HCT116 (cell line): ENCODE measurements at regions not wholly inside any gene's neighbourhood (a gene's known extent, or its start where the extent isn't known, plus 50 kb on each side); places are given as distances from the start of the nearest gene placed in this dataset.

Experiments
- ATAC-seq: fragments of 200-7000 bp; cut with Tn5 transposase; 2 replicates; pipeline ENCODE4 v1.9.1; 2020; ENCODE audit warnings: mild to moderate bottlenecking, moderate library complexity
- BruUV-seq: library from RNA; stranded (reverse); fragments of 400-500 nt; replicated peaks from 2 replicates; lab custom pipeline; 2021; lab: Mats Ljungman, UMichigan
- CTCF ChIA-PET: fragments of 300-600 bp; sonication (Branson Sonifier 250); formaldehyde crosslinking; loops from one replicate; lab custom pipeline; 2021; ENCODE audit warnings: antibody characterized with exemption; lab: Charles Lee
- POLR2A ChIA-PET: fragments of 300-600, 350-600 bp; sonication (Branson Sonifier 250); formaldehyde crosslinking; loops from one replicate; lab custom pipeline; 2021; ENCODE audit warnings: antibody characterized with exemption; lab: Charles Lee
- RAD21 ChIA-PET, 2 experiments: fragments of 300-600 bp; sonication (Branson Sonifier 250); formaldehyde crosslinking; loops; one replicate each; lab custom pipeline; 2023; ENCODE audit warnings: low total read pairs in 2 of 2; ENCODE audit not compliant: uncharacterized antibody in 2 of 2, unreplicated experiment in 2 of 2, low non-redundant PET in 1 of 2; lab: Charles Lee
- DNase-seq: peaks from one replicate; pipeline ENCODE4 v3.0.0-alpha.2; 2010; ENCODE audit warnings: low read depth, low spot score
- H2AFZ ChIP-seq: fragments of 200-600 bp; shearing (Covaris generic), sonication (generic); 2 replicates; pipeline ENCODE4 v1.6.1; 2017; ENCODE audit warnings: low read depth, mixed run types, mixed read lengths, antibody characterized with exemption, low read length; ENCODE audit not compliant: poor library complexity, severe bottlenecking
- H3K27ac ChIP-seq: 2 replicates; pipeline ENCODE4 v1.5.1; 2012; ENCODE audit warnings: low read depth, low read length
- H3K27me3 ChIP-seq: fragments of 200-600 bp; sonication (generic); 2 replicates; pipeline ENCODE4 v1.6.1; 2016; ENCODE audit warnings: mixed run types, low read length, mixed read lengths; ENCODE audit not compliant: insufficient read depth
- H3K36me3 ChIP-seq, 2 experiments: fragments of 200-500 bp in 1 of 2; fragments of 200-600 bp in 1 of 2; sonication (Bioruptor generic) in 1 of 2; sonication (generic) in 1 of 2; 2 replicates each; pipeline versions ENCODE4 v1.5.1 to v1.6.1; 2014 to 2016; ENCODE audit warnings: low read length in 2 of 2, inconsistent platforms in 1 of 2, mixed read lengths in 1 of 2, mixed run types in 1 of 2; ENCODE audit not compliant: insufficient read depth in 2 of 2, control insufficient read depth in 1 of 2
- H3K4me1 ChIP-seq, 2 experiments: fragments of 200-600 bp in 1 of 2; sonication (generic) in 1 of 2; 2 replicates each; pipeline versions ENCODE4 v1.5.1 to v1.6.1; 2012 to 2017; ENCODE audit warnings: low read length in 2 of 2, inconsistent platforms in 1 of 2, mild to moderate bottlenecking in 1 of 2, mixed read lengths in 1 of 2, mixed run types in 1 of 2, moderate library complexity in 1 of 2; ENCODE audit not compliant: insufficient read depth in 2 of 2, control insufficient read depth in 1 of 2
- H3K4me2 ChIP-seq: fragments of 200-600 bp; sonication (generic); 2 replicates; pipeline ENCODE4 v1.6.1; 2017; ENCODE audit warnings: mixed run types, low read length, mixed read lengths
- H3K4me3 ChIP-seq, 2 experiments: fragments of 200-600 bp in 1 of 2; sonication (generic) in 1 of 2; replicated peaks in 1 of 2; 2 replicates each; pipeline ENCODE4 v1.5.1; 2011 to 2016; ENCODE audit warnings: low read length in 2 of 2, control low read depth in 1 of 2, low read depth in 1 of 2, mild to moderate bottlenecking in 1 of 2, mixed read lengths in 1 of 2, mixed run types in 1 of 2
- H3K79me2 ChIP-seq: fragments of 200-600 bp; sonication (generic); 2 replicates; pipeline ENCODE4 v1.6.1; 2017; ENCODE audit warnings: mild to moderate bottlenecking, mixed run types, low read length, moderate library complexity, mixed read lengths; ENCODE audit not compliant: insufficient read depth
- H3K9ac ChIP-seq: fragments of 200-600 bp; sonication (generic); 2 replicates; pipeline ENCODE4 v1.6.1; 2016; ENCODE audit warnings: low read length, mixed read lengths
- H3K9me2 ChIP-seq: fragments of 200-600 bp; sonication (generic), shearing (Covaris generic); 2 replicates; pipeline ENCODE4 v1.6.1; 2017; ENCODE audit warnings: mixed run types, mild to moderate bottlenecking, moderate library complexity; ENCODE audit not compliant: insufficient read depth
- H3K9me3 ChIP-seq, 2 experiments: fragments of 200-500 bp in 1 of 2; fragments of 200-600 bp in 1 of 2; sonication (Bioruptor generic) in 1 of 2; sonication (generic) in 1 of 2; 2 replicates each; pipeline ENCODE4 v1.6.1; 2014 to 2017; ENCODE audit warnings: low read length in 2 of 2, mixed read lengths in 2 of 2, inconsistent platforms in 1 of 2, low read depth in 1 of 2, mild to moderate bottlenecking in 1 of 2, mixed run types in 1 of 2, moderate library complexity in 1 of 2; ENCODE audit not compliant: control insufficient read depth in 1 of 2, insufficient read depth in 1 of 2
- H4K20me1 ChIP-seq: fragments of 200-600 bp; sonication (generic), shearing (Covaris generic); 2 replicates; pipeline ENCODE4 v1.6.1; 2017; ENCODE audit warnings: mixed run types, mild to moderate bottlenecking, moderate library complexity; ENCODE audit not compliant: insufficient read depth
- CEBPB ChIP-seq: IDR thresholded peaks from 2 replicates; pipeline ENCODE4 v1.6.1; 2012; ENCODE audit warnings: low read depth
- CTCF ChIP-seq, 3 experiments: fragments of 200-600 bp in 1 of 3; sonication (generic) in 1 of 3; IDR thresholded peaks in 2 of 3; conservative IDR thresholded peaks in 1 of 3; 2 replicates each; pipeline ENCODE4 v1.5.1; 2012 to 2017; ENCODE audit warnings: low read depth in 2 of 3, low read length in 2 of 3, antibody characterized with exemption in 1 of 3, borderline replicate concordance in 1 of 3, control low read depth in 1 of 3, mild to moderate bottlenecking in 1 of 3, mixed read lengths in 1 of 3, mixed run types in 1 of 3, moderate library complexity in 1 of 3; ENCODE audit not compliant: insufficient read depth in 1 of 3
- EZH2phosphoT487 ChIP-seq: fragments of 200-600 bp; IDR thresholded peaks from 2 replicates; pipeline ENCODE4 v1.6.1; 2018; ENCODE audit warnings: antibody characterized with exemption, borderline replicate concordance
- FOSL1 ChIP-seq: IDR thresholded peaks from 2 replicates; pipeline ENCODE4 v1.6.1; 2012; ENCODE audit warnings: low read depth
- JUND ChIP-seq: IDR thresholded peaks from 2 replicates; pipeline ENCODE4 v1.6.1; 2012
- MAX ChIP-seq: IDR thresholded peaks from 2 replicates; pipeline ENCODE4 v1.6.1; 2012
- POLR2AphosphoS5 ChIP-seq: IDR thresholded peaks from 2 replicates; pipeline ENCODE4 v1.6.1; 2011; ENCODE audit warnings: mild to moderate bottlenecking, low read depth, low read length, moderate library complexity
- RAD21 ChIP-seq: IDR thresholded peaks from 2 replicates; pipeline ENCODE4 v1.6.1; 2012; ENCODE audit warnings: low read depth, mild to moderate bottlenecking
- REST ChIP-seq: IDR thresholded peaks from 2 replicates; pipeline ENCODE4 v1.6.1; 2012; ENCODE audit warnings: low read depth
- SIN3A ChIP-seq: IDR thresholded peaks from 2 replicates; pipeline ENCODE4 v1.6.1; 2012; ENCODE audit warnings: low read depth
- SRF ChIP-seq: IDR thresholded peaks from 2 replicates; pipeline ENCODE4 v1.6.1; 2012; ENCODE audit warnings: low read depth
- TCF7L2 ChIP-seq: IDR thresholded peaks from 2 replicates; pipeline ENCODE4 v1.7.0; 2011; ENCODE audit warnings: borderline replicate concordance, inconsistent platforms; ENCODE audit not compliant: insufficient read depth, insufficient read length; ENCODE audit errors: extremely low read depth
- YY1 ChIP-seq: IDR thresholded peaks from 2 replicates; pipeline ENCODE4 v1.6.1; 2011; ENCODE audit warnings: low read length, low read depth, moderate library complexity, mild to moderate bottlenecking; ENCODE audit not compliant: insufficient replicate concordance; ENCODE audit errors: extremely low read depth
- ZBTB33 ChIP-seq: IDR thresholded peaks from 2 replicates; pipeline ENCODE4 v1.6.1; 2011; ENCODE audit warnings: mild to moderate bottlenecking, low read length, moderate library complexity; ENCODE audit not compliant: insufficient replicate concordance; ENCODE audit errors: extremely low read depth
- ZNF274 ChIP-seq: fragments of 200-500 bp; sonication (Bioruptor generic); IDR thresholded peaks from 2 replicates; pipeline ENCODE4 v1.6.1; 2014; ENCODE audit warnings: mild to moderate bottlenecking, low read depth, low read length, inconsistent platforms
- intact Hi-C: fragments of 100-400 bp; cut with micrococcal nuclease; formaldehyde crosslinking; loops from 2 replicates; pipeline ENCODE4 v1.10.0; 2022

- ChIA-PET CTCF (no interaction called here), POLR2A (no interaction called here), RAD21 (no interaction called here)
- Histone ChIP-seq H3K27ac (no peak overlapping the region), H2AFZ (no peak overlapping the region), H3K4me2 (no peak overlapping the region), H3K36me3 (no peaks in the 10 kb centered on the region), H3K9me3 (no peaks in the 10 kb centered on the region), H3K79me2 (no peaks in the 10 kb centered on the region), H3K4me3 (no peak overlapping the region), H4K20me1 (no peaks in the 10 kb centered on the region), H3K4me1 (no peaks in the 10 kb centered on the region), H3K9me2 (no peaks in the 10 kb centered on the region), H3K9ac (no peak overlapping the region), H3K27me3 (peaks cover 67% of the 10 kb centered on the region)
- intact Hi-C loops, result no loop called here
- no peak for DNase-seq
- no TSS peak for BruUV-seq
- no peak for TF ChIP-seq SRF
- no peak for TF ChIP-seq POLR2AphosphoS5
- TF ChIP-seq JUND, result no peak
- no peak for TF ChIP-seq ZNF274
- TF ChIP-seq SIN3A, result no peak
- TF ChIP-seq TCF7L2, result no peak
- no peak for TF ChIP-seq CTCF (IDR thresholded peaks at IDR 0.05 in 2 of 3, conservative IDR thresholded peaks at IDR 0.05 in 1 of 3; ENCODE audit: borderline replicate concordance in 1 of 3, insufficient read depth in 1 of 3, low read depth in 2 of 3, low read length in 2 of 3)
- no peak for TF ChIP-seq RAD21
- TF ChIP-seq MAX, result no peak
- no peak for TF ChIP-seq YY1
- no peak for TF ChIP-seq REST
- TF ChIP-seq CEBPB, result no peak
- no peak for TF ChIP-seq FOSL1
- no peak for TF ChIP-seq EZH2phosphoT487
- TF ChIP-seq ZBTB33, result no peak
- no peak for ATAC-seq
Observed at GRCh38 chr18:57243624-57244179, 96.8 kb downstream of the BOD1L2 start.
